ENCODE measurements at regions not wholly inside any gene's neighbourhood (a gene's known extent, or its start where the extent isn't known, plus 50 kb on each side); places are given as distances from the start of the nearest gene placed in this dataset.

- H3K4me3 ChIP-seq (ENCODE audit: low read depth, low read length) = no peak overlapping the region
- no peak for TF ChIP-seq CTCF (IDR thresholded peaks at IDR 0.05; ENCODE audit: insufficient read depth, low read length)
- no peak for DNase-seq (ENCODE audit: low read depth)
These were observed 128.8 kb downstream of the PAPOLA start for GRCh38 chr14:96631030-96631429.

GRCh38 chr14:96631621-96632362 is 129.6 kb downstream of the PAPOLA start:
- TF ChIP-seq CTCF (IDR thresholded peaks at IDR 0.05; ENCODE audit: insufficient read depth, low read length) = no peak
- H3K4me3 ChIP-seq (ENCODE audit: low read depth, low read length) = no peak overlapping the region

GRCh38 chr14:96632363-96632758 is 130.2 kb downstream of the PAPOLA start:
- TF ChIP-seq CTCF (IDR thresholded peaks at IDR 0.05; ENCODE audit: insufficient read depth, low read length) = no peak
- H3K4me3 ChIP-seq (ENCODE audit: low read depth, low read length) = no peak overlapping the region
- no peak for DNase-seq (ENCODE audit: low read depth)

More at GRCh38 chr14:96631621-96632362, 129.6 kb downstream of the PAPOLA start:
- DNase-seq (ENCODE audit: low read depth) = no peak

GRCh38 chr14:96633096-96633495 is 130.9 kb downstream of the PAPOLA start:
- TF ChIP-seq CTCF (IDR thresholded peaks at IDR 0.05; ENCODE audit: insufficient read depth, low read length) = no peak
- no peak for DNase-seq (ENCODE audit: low read depth)
- no peak overlapping the region for H3K4me3 ChIP-seq (ENCODE audit: low read depth, low read length)

- no peak for TF ChIP-seq CTCF (IDR thresholded peaks at IDR 0.05; ENCODE audit: insufficient read depth, low read length)
- H3K4me3 ChIP-seq (ENCODE audit: low read depth, low read length) = no peak overlapping the region
- no peak for DNase-seq (ENCODE audit: low read depth)
These were observed 132.3 kb downstream of the PAPOLA start for GRCh38 chr14:96634481-96634880.

GRCh38 chr14:96634896-96635295 is 132.7 kb downstream of the PAPOLA start:
- H3K4me3 ChIP-seq (ENCODE audit: low read depth, low read length) = no peak overlapping the region
- no peak for DNase-seq (ENCODE audit: low read depth)
- no peak for TF ChIP-seq CTCF (IDR thresholded peaks at IDR 0.05; ENCODE audit: insufficient read depth, low read length)

GRCh38 chr14:96635850-96636249 is 133.7 kb downstream of the PAPOLA start:
- no peak for TF ChIP-seq CTCF (IDR thresholded peaks at IDR 0.05; ENCODE audit: insufficient read depth, low read length)
- no peak overlapping the region for H3K4me3 ChIP-seq (ENCODE audit: low read depth, low read length)
- DNase-seq (ENCODE audit: low read depth) = no peak
